SW480 (cell line): ENCODE measurements at regions not wholly inside any gene's neighbourhood (a gene's known extent, or its start where the extent isn't known, plus 50 kb on each side); places are given as distances from the start of the nearest gene placed in this dataset.
"Not testable (repeated sequence)": the region's sequence is repeated elsewhere in the genome, so short reads cannot be mapped to it uniquely, and the experiment has no call there.

ENCODE experiments used
- DNase-seq: peaks from one replicate; pipeline ENCODE4 v3.0.0-alpha.2; 2016; ENCODE audit warnings: low spot score

DNA sequence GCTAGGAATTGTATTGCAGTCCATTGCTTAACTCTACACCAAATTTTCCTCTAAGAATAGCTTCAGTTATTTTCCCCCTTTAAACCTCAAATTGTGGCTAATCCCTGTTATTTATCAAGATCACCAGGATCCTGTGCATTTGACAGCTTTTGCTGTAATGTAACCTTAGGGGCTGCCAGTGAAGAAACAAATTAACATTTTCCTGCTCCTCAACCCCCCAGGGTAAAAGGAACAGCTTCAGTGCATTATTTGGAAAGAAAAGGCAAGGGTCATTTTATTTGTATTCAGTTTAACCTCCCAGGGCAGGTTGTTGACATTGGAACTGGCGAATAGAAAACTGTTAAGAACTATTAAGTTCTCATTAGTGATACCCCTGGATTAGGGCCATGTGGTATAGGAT lies 57.0 kb downstream of the PCDH20 start:
- no peak for DNase-seq

GRCh38 chr13:61350341-61350740 lies 65.3 kb downstream of the PCDH20 start:
- no peak for DNase-seq

DNA sequence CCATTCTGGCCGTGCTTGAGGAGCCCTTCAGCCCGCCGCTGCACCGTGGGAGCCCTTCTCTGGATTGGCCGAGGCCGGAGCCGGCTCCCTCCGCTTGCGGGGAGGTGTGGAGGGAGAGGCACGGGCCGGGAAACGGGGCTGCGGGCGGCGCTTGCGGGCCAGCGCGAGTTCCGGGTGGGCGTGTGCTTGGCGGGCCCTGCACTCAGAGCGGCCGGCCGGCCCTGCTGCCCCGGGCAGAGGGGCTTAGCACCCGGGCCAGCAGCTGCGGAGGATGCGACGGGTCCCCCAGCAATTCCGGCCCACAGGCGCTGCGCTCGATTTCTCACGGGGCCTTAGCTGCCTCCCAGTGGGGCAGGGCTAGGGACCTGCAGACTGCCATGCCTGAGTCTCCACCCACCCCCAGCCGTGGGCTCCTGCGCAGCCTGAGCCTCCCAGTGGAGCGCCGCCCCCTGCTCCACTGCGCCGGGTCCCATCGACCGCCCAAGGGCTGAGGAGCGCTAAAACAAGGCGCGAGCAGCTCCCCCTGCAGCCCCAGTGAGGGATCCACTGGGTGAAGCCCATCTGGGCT lies 76.5 kb downstream of the PCDH20 start:
- DNase-seq, result no peak

DNA sequence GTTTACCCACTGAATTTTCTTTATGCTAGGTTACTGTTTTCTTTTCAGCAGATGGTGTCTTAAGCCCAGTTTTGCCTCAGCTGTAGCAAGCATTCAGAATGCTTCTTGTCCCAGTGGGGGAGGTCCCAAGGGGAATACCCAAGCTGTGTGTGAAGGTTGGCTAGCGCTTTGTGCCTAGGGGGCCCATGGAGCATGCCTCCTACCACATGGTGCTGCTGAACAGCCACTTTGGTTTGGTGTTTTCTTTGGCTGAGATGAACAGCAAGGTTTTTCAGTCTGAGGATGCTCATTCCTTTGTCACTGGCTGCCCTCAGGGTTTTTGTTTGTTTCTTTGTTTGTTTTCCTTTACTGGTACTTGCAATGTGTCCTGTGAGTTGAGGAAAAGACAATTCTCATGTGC lies 99.0 kb downstream of the PCDH20 start:
- no peak for DNase-seq

- no peak for DNase-seq
Measured at GRCh38 chr13:61294467-61295191, 121.0 kb downstream of the PCDH20 start.

DNA sequence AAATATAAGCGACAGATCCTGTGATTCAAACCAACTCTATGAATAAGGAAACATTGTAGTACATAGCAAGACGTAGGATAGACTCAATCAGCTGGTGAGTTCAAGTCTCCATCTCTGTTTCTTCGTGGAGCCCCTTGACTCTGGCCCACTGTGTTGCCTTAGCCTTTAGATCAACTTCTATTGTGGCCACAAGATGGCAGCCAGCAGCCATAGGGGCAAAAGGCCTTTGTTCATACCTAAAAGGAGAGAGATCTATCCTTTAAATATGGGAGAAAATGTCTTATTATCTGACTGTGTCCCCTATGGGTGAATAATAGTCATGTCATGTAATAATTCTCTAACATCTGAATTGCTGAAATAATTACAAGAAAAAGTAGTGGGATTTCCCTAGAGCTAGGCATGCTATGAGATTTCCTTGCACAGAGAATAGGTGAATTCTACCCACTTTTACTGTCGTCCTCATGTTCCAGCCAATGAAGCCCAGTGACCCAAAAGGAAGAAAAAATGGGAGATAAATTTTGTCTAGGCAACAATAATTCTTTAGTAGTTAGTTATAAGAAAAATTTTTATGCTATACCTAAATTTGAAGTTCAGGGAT lies 129.4 kb downstream of the PCDH20 start:
- DNase-seq, result peak; percentile 43

GRCh38 chr13:61277586-61278276 lies 137.9 kb downstream of the PCDH20 start:
- no peak for DNase-seq

DNA sequence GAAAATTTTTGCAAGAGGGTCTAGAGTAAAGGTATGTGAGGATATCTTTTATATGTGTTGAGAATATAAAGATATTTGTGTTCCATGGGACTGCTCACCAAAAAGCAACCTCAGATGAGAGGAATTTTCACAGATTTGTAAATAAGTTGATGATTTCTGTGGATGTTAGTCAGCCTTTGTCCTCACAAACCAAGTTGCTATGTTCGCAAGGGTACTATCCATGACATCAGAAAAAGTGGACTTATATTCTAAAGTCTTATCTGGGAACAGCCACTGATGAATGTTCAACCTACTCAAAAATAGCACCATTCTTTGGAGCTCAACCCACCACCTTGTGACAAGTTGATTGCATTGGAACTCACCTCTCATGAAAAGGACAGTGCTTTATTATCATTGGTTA lies 138.6 kb downstream of the PCDH20 start:
- no peak for DNase-seq

DNA sequence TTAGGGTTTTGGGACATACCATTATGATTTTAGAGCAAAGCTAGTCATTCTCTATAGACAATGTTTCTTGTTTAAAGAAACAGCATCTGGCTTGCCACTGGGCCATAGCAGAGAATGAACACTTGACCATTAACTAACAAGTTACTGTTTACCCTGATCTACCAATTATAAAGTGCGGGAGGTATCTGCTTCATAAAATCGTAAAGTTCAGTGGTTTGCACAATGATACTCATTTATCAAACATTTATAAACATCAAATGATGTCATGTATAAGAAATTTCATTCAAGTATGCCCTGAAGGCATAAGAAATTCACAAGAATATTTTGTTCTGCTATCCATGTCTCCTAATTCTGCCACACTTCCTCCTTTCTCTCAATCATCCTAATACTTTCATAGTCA lies 139.2 kb downstream of the PCDH20 start:
- no peak for DNase-seq

DNA sequence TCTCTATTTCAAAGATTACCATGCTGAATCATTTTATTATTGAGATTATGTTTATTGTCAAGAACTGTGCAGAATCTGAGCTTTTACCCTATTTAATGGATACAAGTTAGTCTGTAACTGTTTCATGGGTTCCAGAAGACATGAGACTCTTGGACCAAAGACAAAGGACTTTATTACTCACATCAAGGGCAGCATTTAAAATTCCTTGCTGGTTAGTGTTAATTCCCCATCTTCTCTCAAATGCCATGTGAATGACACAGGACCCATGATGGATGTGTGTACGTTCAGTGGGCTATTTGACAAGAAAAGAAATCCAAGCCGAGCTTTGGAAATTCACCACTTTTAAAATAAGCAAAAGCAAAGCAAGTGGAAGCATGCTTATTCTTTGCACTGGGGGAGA lies 139.9 kb downstream of the PCDH20 start:
- DNase-seq, result no peak

GRCh38 chr13:61275251-61275650 lies 140.4 kb downstream of the PCDH20 start:
- no peak for DNase-seq

DNA sequence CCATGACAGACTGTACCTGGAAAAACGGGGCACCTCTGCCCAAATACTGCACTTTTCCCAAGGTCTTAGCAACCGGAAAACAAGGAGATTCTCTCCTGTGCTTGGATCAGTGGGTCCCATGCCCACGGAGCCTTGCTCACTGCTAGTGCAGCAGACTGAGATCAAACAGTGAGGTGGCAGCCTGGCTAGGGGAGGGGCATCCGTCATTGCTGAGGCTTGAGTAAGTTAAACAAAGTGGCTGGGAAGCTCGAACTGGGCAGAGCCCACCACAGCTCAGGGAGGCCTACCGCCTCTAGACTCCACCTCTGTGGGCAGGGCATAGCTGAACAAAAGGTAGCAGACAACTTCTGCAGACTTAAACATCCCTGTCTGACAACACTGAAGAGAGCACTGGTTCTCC lies 148.8 kb downstream of the PCDH20 start:
- not testable (repeated sequence) for DNase-seq

GRCh38 chr13:61261746-61262472 lies 153.7 kb downstream of the PCDH20 start:
- no peak for DNase-seq

DNA sequence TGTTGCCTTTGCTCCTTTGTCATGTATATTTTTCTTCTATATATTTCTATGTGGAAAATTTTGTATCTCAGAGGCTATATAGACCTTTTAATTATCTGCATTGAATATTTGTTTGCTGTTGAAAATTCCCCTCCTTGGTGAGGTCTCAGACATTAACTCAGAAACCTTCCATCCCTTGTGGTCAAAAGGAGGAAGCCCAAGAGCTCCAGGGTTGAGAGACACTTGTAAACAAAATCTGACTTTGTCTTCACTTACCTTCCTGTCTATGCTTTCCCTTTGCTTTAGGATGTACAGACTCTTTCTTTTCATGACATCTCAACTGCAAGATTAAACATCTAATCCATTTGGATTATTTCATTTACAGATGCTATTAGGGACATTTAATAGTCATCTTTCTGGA lies 157.5 kb downstream of the PCDH20 start:
- DNase-seq, result no peak

DNA sequence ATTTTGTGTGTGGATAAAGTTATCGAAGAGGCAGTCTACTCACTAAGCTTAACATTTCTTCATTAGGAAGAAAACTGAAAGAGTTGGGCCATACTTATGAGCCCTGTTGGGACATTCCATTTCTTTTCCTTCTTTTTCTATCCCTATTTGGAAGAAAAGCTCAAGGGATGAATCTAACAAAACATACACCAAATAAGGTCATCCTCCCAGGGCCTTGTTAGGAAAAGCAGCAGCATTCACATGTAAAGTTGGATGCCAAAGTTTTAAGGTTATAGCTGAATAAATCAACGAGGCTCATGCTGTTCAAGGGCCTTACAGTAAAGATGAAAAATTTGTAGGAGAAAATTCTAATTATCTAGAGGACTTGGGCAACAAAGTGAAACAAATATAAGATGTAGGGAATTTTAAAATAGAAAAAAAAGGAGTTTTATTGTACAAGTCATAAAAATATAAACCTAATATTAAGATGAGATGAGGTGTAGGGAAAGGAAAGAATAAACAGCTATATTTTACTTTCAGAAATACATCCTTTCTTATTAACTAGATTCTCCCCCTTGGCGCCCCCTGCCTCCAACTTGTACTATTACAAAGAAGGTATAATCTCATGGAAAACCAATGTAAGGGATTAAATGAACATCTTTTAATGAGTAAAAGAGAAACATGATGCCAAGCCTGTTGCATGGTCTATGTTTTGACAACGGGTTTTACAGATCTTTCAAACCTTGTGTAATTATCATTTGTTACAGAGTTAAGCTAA lies 160.4 kb downstream of the PCDH20 start:
- DNase-seq, result no peak

DNA sequence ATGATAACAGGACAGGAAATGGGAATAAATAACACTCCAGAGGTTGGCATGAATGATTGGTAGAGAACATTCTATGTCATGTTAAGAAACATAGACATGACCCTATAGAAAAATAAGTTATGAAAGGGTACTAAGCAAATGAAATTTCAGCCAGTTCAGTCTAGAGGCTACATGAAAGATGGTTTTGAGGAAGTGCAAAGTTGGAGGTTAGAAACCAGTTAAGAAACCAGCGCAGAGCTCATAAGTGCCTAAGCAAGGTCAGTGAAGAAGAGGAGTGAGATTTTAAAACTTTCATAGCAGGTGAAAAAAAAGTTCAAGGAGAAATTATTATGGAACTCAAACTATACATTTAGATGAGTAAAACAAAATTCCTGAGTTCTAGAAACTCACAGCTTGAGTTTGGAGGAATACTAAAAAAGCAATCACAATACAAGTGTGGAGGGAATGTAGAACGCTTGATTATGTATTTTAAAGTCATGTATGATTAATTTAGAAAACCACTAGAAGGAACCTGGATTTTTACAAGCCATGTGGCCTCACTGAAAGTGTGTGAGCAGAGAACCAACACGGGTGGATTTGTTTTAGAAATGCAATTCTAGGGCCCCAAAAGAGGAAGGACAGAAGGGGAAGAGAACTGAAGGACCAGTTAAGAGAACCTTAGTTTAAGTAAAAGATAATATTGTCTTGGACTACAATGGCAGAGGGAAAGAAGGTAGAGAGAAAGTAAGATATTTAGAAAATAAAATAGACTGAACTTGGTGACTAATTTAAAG lies 162.4 kb downstream of the PCDH20 start:
- DNase-seq, result no peak

- no peak for DNase-seq
Measured at GRCh38 chr13:61252213-61252612, 163.4 kb downstream of the PCDH20 start.

DNA sequence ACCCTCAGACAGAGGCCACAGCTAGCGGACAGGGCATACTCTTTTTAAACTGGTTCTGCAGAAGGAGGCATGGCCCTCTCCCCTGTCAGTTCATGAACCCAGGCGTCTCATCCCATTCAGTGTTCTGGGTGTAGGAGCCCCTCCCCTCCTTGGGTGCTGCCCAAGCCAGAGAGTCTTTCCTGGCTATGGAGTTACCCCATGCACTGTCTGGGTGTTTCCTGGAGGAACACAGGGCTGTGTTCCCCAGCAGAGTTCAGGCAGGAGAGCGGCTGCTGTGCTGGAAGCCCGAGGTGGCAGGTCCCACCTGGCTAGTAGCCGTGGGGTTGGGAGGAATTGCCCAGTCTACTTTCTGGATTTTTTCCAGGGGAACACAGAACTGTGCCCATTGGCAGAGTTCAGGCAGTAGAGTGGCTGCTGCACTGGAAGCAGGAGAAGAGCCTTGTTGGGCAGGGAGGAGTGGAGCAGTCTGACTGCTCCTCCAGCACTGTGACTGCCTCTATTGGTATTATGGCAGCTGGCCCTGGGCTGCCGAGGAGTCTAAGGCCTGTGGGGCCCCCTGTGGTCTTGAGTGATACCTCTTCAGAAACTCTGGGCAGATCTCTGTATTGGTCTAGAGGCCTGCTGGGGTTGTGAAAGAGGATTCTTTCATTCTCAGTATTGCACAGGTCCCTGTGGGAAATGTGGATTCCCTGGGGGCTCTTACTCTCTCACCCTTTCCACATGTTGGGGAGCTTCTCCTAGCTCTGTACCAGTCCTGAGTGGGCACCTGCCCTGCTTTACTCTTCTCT lies 168.3 kb downstream of the PCDH20 start:
- DNase-seq, result no peak

DNA sequence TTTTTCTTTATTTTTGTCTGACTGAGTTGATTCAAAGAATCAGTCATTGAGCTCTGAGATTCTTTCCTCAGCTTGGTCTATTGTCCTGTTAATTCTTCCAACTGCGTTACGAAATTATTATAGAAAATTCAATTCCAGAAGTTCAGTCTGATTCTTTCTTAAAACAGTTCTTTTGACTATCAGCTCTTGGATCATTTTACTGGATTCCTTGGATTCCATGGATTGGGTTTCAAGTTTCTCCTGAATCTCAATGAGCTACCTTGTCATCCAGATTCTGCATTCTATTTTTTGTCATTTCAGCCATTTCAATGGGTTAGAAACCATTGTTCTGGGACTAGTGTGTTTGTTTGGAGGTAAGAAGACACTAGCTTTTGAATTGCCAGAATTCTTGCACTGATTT lies 169.3 kb downstream of the PCDH20 start:
- no peak for DNase-seq

- no peak for DNase-seq
Measured at GRCh38 chr13:61215601-61216000, 200.0 kb downstream of the PCDH20 start.
